ENCODE measurements at regions not wholly inside any gene's neighbourhood (a gene's known extent, or its start where the extent isn't known, plus 50 kb on each side); places are given as distances from the start of the nearest gene placed in this dataset.

DNA sequence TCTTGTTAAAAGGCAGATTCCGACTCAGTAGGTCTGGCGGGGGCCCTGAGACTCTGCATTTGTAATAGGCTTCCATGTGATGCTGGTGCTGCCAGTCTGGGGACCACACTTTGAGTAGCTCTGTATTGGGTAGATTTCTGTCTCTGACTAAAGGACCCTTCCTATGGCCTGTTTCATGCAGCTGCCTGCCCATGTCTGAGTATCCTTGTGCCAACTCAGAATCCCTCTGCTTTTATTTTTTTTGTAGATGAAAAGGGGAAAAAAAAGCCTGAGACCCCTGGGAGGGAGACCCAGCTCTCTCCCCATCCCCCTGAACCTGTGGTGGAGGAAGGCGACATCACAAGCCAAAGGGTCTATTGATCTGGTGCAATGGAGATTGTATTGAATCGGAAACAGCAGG is 81.9 kb downstream of the EBLN2 start:
- H3K27ac ChIP-seq = no peak overlapping the region
- ATAC-seq = no peak
- FAIRE-seq = no peak
- no peaks in the 10 kb centered on the region for H3K4me1 ChIP-seq
- 60% methylated on average over 4 of the region's 4 CpGs for WGBS (ENCODE audit: missing lambda C conversion rate)
- ChIA-PET CTCF (no interaction called here), POLR2A (no interaction called here)
- no peak for TF ChIP-seq CHD2 (IDR thresholded peaks at IDR 0.05; ENCODE audit: low read length, partially characterized antibody)
- TF ChIP-seq, protein P1, sequence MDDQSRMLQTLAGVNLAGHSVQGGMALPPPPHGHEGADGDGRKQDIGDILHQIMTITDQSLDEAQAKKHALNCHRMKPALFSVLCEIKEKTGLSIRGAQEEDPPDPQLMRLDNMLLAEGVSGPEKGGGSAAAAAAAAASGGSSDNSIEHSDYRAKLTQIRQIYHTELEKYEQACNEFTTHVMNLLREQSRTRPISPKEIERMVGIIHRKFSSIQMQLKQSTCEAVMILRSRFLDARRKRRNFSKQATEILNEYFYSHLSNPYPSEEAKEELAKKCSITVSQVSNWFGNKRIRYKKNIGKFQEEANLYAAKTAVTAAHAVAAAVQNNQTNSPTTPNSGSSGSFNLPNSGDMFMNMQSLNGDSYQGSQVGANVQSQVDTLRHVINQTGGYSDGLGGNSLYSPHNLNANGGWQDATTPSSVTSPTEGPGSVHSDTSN (IDR thresholded peaks at IDR 0.05) = no peak
- TF ChIP-seq JUN (IDR thresholded peaks at IDR 0.05) = no peak
- TF ChIP-seq MAFK (IDR thresholded peaks at IDR 0.05; ENCODE audit: partially characterized antibody) = no peak
- TF ChIP-seq, protein P2, sequence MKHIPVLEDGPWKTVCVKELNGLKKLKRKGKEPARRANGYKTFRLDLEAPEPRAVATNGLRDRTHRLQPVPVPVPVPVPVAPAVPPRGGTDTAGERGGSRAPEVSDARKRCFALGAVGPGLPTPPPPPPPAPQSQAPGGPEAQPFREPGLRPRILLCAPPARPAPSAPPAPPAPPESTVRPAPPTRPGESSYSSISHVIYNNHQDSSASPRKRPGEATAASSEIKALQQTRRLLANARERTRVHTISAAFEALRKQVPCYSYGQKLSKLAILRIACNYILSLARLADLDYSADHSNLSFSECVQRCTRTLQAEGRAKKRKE (CRISPR knock-in tag; IDR thresholded peaks at IDR 0.05; ENCODE audit: low read depth) = no peak
- no peak for TF ChIP-seq HEYL (CRISPR knock-in tag; IDR thresholded peaks at IDR 0.05)
- TF ChIP-seq, protein P3, sequence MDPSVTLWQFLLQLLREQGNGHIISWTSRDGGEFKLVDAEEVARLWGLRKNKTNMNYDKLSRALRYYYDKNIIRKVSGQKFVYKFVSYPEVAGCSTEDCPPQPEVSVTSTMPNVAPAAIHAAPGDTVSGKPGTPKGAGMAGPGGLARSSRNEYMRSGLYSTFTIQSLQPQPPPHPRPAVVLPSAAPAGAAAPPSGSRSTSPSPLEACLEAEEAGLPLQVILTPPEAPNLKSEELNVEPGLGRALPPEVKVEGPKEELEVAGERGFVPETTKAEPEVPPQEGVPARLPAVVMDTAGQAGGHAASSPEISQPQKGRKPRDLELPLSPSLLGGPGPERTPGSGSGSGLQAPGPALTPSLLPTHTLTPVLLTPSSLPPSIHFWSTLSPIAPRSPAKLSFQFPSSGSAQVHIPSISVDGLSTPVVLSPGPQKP (IDR thresholded peaks at IDR 0.05; ENCODE audit: low read depth, low read length) = no peak
- TF ChIP-seq CBX8 (IDR thresholded peaks at IDR 0.05) = no peak
- no peak for TF ChIP-seq BHLHE40 (IDR thresholded peaks at IDR 0.05; ENCODE audit: low read depth, low read length)
- TF ChIP-seq CBX2 (IDR thresholded peaks at IDR 0.05; ENCODE audit: borderline replicate concordance, low read depth) = no peak
- DNase-seq (ENCODE audit: low read depth in 1 of 2, low spot score in 1 of 2) = no peak
- no peak overlapping the region for H3K4me3 ChIP-seq
- no peak overlapping the region for H3K4me2 ChIP-seq
- no peaks in the 10 kb centered on the region for H3K9me3 ChIP-seq

DNA sequence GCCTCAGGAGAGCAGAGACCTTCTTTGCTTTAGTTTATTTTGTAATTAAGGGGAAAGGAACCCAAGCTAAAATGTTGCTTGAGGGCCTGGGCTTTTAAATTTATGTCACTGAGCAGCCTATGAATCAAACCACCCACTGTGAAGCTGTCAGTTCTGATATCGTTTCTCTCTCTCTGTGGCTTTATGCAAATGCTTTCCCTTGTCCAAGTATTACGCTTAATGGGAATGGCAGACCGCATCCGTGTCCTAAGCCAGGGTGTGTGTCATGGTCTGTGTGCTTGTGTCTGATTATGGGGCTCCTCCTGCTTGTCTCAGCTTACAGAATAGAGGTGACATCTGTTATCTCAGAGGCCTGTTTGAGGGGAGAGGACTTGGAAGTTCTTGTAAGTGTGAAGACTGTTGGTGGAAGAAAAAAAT is 82.4 kb downstream of the EBLN2 start:
- ATAC-seq (no peak), FAIRE-seq (no peak), DNase-seq (ENCODE audit: low read depth in 1 of 2, low spot score in 1 of 2) (no peak)
- CTCF ChIA-PET = no interaction called here
- POLR2A ChIA-PET = no interaction called here
- Histone ChIP-seq H3K27ac (no peak overlapping the region), H3K9me3 (no peaks in the 10 kb centered on the region), H3K4me2 (no peak overlapping the region), H3K4me1 (no peaks in the 10 kb centered on the region), H3K4me3 (no peak overlapping the region)
- 8% methylated on average over 4 of the region's 4 CpGs for WGBS (ENCODE audit: missing lambda C conversion rate)
- TF ChIP-seq RARB (CRISPR knock-in tag; IDR thresholded peaks at IDR 0.05) = no peak
- TF ChIP-seq, protein P4, sequence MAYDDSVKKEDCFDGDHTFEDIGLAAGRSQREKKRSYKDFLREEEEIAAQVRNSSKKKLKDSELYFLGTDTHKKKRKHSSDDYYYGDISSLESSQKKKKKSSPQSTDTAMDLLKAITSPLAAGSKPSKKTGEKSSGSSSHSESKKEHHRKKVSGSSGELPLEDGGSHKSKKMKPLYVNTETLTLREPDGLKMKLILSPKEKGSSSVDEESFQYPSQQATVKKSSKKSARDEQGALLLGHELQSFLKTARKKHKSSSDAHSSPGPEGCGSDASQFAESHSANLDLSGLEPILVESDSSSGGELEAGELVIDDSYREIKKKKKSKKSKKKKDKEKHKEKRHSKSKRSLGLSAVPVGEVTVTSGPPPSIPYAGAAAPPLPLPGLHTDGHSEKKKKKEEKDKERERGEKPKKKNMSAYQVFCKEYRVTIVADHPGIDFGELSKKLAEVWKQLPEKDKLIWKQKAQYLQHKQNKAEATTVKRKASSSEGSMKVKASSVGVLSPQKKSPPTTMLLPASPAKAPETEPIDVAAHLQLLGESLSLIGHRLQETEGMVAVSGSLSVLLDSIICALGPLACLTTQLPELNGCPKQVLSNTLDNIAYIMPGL (CRISPR knock-in tag; IDR thresholded peaks at IDR 0.05; ENCODE audit: borderline replicate concordance) = no peak
- TF ChIP-seq, protein P5, sequence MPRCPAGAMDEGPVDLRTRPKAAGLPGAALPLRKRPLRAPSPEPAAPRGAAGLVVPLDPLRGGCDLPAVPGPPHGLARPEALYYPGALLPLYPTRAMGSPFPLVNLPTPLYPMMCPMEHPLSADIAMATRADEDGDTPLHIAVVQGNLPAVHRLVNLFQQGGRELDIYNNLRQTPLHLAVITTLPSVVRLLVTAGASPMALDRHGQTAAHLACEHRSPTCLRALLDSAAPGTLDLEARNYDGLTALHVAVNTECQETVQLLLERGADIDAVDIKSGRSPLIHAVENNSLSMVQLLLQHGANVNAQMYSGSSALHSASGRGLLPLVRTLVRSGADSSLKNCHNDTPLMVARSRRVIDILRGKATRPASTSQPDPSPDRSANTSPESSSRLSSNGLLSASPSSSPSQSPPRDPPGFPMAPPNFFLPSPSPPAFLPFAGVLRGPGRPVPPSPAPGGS (IDR thresholded peaks at IDR 0.05) = no peak
- TF ChIP-seq, protein P6, sequence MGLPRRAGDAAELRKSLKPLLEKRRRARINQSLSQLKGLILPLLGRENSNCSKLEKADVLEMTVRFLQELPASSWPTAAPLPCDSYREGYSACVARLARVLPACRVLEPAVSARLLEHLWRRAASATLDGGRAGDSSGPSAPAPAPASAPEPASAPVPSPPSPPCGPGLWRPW (IDR thresholded peaks at IDR 0.05) = no peak

DNA sequence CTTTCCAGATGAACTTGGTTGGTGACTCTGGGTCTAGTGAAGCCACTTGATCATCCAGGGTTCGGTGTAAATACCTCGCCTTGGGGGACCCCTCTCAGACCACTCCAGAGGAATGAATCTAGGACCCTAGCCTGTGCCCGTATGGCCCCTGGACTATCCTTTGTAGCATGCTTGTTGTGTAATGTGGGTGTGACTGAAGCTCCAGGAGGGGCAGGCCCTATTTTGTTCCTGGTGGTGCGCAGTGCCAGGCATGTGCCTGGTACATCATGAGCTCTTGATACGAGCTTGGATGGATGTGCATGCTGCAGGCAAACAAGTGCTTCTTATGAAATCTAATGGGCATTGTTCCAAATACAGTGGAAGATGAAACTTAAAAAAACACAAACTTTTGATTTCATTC is 82.8 kb downstream of the EBLN2 start:
- FAIRE-seq = no peak
- CTCF ChIA-PET = no interaction called here
- TF ChIP-seq JUN (IDR thresholded peaks at IDR 0.05) = no peak
- TF ChIP-seq NPAS2 (CRISPR knock-in tag; IDR thresholded peaks at IDR 0.05; ENCODE audit: borderline replicate concordance) = no peak
- no peak for TF ChIP-seq KDM1A (IDR thresholded peaks at IDR 0.05; ENCODE audit: low read depth)
- TF ChIP-seq, protein P2 (CRISPR knock-in tag; IDR thresholded peaks at IDR 0.05; ENCODE audit: low read depth) = no peak
- TF ChIP-seq FOSL2 (IDR thresholded peaks at IDR 0.05) = no peak
- TF ChIP-seq FOSL2 (CRISPR knock-in tag; IDR thresholded peaks at IDR 0.05) = no peak
- no peak for TF ChIP-seq KDM5A (IDR thresholded peaks at IDR 0.05)
- TF ChIP-seq MAFK (IDR thresholded peaks at IDR 0.05; ENCODE audit: partially characterized antibody) = no peak
- TF ChIP-seq CBX2 (IDR thresholded peaks at IDR 0.05; ENCODE audit: borderline replicate concordance, low read depth) = no peak
- no peak for TF ChIP-seq RFX5 (IDR thresholded peaks at IDR 0.05)
- Histone ChIP-seq H3K4me1 (no peaks in the 10 kb centered on the region), H3K9me3 (no peaks in the 10 kb centered on the region), H3K4me3 (no peak overlapping the region), H3K4me2 (no peak overlapping the region), H3K27ac (no peak overlapping the region)
- 10% methylated on average over 5 of the region's 5 CpGs for WGBS (ENCODE audit: missing lambda C conversion rate)
- POLR2A ChIA-PET = no interaction called here
- DNase-seq (ENCODE audit: low read depth in 1 of 2, low spot score in 1 of 2) = no peak
- no peak for ATAC-seq

Measured in A549 (cell line).